ENCODE measurements at regions not wholly inside any gene's neighbourhood (a gene's known extent, or its start where the extent isn't known, plus 50 kb on each side); places are given as distances from the start of the nearest gene placed in this dataset.
"Not testable (repeated sequence)": the region's sequence is repeated elsewhere in the genome, so short reads cannot be mapped to it uniquely, and the experiment has no call there.

GRCh38 chr2:4980995-4981394, 711.2 kb upstream of the SOX11 start:
- Histone ChIP-seq H3K4me3 (ENCODE audit: severe bottlenecking) (no peak overlapping the region), H3K36me3 (ENCODE audit: low read depth) (no peaks in the 10 kb centered on the region), H3K9me3 (ENCODE audit: severe bottlenecking) (no peaks in the 10 kb centered on the region), H3K27ac (ENCODE audit: poor library complexity, severe bottlenecking) (no peak overlapping the region), H3K27me3 (ENCODE audit: insufficient read depth, poor library complexity, severe bottlenecking) (no peaks in the 10 kb centered on the region), H3K4me1 (ENCODE audit: insufficient read depth, poor library complexity, severe bottlenecking) (no peaks in the 10 kb centered on the region)
- TF ChIP-seq, protein P1, sequence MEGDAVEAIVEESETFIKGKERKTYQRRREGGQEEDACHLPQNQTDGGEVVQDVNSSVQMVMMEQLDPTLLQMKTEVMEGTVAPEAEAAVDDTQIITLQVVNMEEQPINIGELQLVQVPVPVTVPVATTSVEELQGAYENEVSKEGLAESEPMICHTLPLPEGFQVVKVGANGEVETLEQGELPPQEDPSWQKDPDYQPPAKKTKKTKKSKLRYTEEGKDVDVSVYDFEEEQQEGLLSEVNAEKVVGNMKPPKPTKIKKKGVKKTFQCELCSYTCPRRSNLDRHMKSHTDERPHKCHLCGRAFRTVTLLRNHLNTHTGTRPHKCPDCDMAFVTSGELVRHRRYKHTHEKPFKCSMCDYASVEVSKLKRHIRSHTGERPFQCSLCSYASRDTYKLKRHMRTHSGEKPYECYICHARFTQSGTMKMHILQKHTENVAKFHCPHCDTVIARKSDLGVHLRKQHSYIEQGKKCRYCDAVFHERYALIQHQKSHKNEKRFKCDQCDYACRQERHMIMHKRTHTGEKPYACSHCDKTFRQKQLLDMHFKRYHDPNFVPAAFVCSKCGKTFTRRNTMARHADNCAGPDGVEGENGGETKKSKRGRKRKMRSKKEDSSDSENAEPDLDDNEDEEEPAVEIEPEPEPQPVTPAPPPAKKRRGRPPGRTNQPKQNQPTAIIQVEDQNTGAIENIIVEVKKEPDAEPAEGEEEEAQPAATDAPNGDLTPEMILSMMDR (IDR thresholded peaks at IDR 0.05; ENCODE audit: poor library complexity, severe bottlenecking): no peak
- no peak for DNase-seq (ENCODE audit: low spot score)
- ATAC-seq (ENCODE audit: low read depth): no peak

DNA sequence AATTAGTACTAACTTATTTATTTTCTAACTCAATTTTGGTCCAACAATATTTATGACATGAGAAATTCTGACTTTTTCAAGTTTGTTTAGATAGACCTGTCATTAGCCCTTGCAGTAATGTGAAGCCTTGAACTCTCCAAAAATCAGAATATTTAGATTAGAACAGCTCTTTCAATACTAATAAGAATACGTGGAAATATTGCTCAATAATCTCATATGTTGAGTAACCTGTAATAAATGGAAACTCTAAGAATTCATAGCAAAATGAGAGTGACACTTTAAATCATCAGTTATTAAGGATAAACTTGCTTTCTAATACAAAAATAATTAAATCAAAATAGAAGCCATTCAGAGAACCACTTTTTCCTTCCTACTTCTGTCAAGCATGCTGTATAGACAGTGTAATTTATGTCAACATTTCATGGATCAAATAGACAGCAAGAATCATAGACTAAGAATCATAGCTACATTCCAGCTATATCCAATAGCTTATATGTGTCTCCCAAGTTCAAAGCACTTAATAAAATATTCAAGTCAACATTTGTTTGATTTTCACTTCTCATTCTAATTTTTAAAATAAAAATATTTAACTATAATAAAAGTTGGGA, 710.3 kb upstream of the SOX11 start:
- H3K27me3 ChIP-seq (ENCODE audit: insufficient read depth, poor library complexity, severe bottlenecking): no peaks in the 10 kb centered on the region
- DNase-seq (ENCODE audit: low spot score) (no peak), ATAC-seq (ENCODE audit: low read depth) (no peak)
- no peak overlapping the region for H3K27ac ChIP-seq (ENCODE audit: poor library complexity, severe bottlenecking)
- no peaks in the 10 kb centered on the region for H3K36me3 ChIP-seq (ENCODE audit: low read depth)
- no peak overlapping the region for H3K4me3 ChIP-seq (ENCODE audit: severe bottlenecking)
- H3K9me3 ChIP-seq (ENCODE audit: severe bottlenecking): no peaks in the 10 kb centered on the region
- no peaks in the 10 kb centered on the region for H3K4me1 ChIP-seq (ENCODE audit: insufficient read depth, poor library complexity, severe bottlenecking)
- TF ChIP-seq, protein P1 (IDR thresholded peaks at IDR 0.05; ENCODE audit: poor library complexity, severe bottlenecking): no peak

- not testable (repeated sequence) for H3K4me1 ChIP-seq (ENCODE audit: insufficient read depth, poor library complexity, severe bottlenecking); H3K4me3 ChIP-seq (ENCODE audit: severe bottlenecking); H3K27me3 ChIP-seq (ENCODE audit: insufficient read depth, poor library complexity, severe bottlenecking); DNase-seq (ENCODE audit: low spot score); H3K36me3 ChIP-seq (ENCODE audit: low read depth); ATAC-seq (ENCODE audit: low read depth); H3K9me3 ChIP-seq (ENCODE audit: severe bottlenecking); H3K27ac ChIP-seq (ENCODE audit: poor library complexity, severe bottlenecking)
Observed at GRCh38 chr2:4988444-4988843, 703.7 kb upstream of the SOX11 start.

- H3K27me3 ChIP-seq (ENCODE audit: insufficient read depth, poor library complexity, severe bottlenecking): no peaks in the 10 kb centered on the region
- ATAC-seq (ENCODE audit: low read depth) (peak; percentile 50; the same call in 1 of the 3 replicates), DNase-seq (ENCODE audit: low spot score) (no peak)
- H3K36me3 ChIP-seq (ENCODE audit: low read depth): no peaks in the 10 kb centered on the region
- no peaks in the 10 kb centered on the region for H3K9me3 ChIP-seq (ENCODE audit: severe bottlenecking)
- no peak overlapping the region for H3K4me3 ChIP-seq (ENCODE audit: severe bottlenecking)
- TF ChIP-seq, protein P1 (IDR thresholded peaks at IDR 0.05; ENCODE audit: poor library complexity, severe bottlenecking): peak; percentile 44
- no peak overlapping the region for H3K27ac ChIP-seq (ENCODE audit: poor library complexity, severe bottlenecking)
- H3K4me1 ChIP-seq (ENCODE audit: insufficient read depth, poor library complexity, severe bottlenecking): no peaks in the 10 kb centered on the region
Observed at GRCh38 chr2:4992226-4992625, 700.0 kb upstream of the SOX11 start.

DNA sequence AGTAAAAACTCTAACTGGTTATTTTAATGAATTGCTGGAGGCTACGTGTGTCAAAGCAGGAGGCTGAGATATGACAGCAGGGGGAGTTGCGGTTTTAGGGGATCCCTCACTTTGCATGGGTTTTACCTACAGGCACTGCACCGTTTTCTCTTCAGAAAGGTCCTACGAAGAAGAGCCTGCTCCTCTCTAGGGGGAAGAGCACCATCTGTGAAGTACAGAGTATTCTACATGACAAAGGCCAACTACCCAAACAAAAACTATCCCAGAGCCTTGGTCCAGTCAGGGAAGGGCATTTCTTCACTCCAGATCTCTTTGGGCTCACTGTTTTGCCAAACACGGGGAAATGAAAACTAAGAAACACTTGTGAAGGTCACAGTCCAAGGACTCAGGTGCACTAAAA, 696.7 kb upstream of the SOX11 start:
- Histone ChIP-seq H3K9me3 (ENCODE audit: severe bottlenecking) (no peaks in the 10 kb centered on the region), H3K4me3 (ENCODE audit: severe bottlenecking) (no peak overlapping the region), H3K36me3 (ENCODE audit: low read depth) (no peaks in the 10 kb centered on the region), H3K27ac (ENCODE audit: poor library complexity, severe bottlenecking) (no peak overlapping the region), H3K4me1 (ENCODE audit: insufficient read depth, poor library complexity, severe bottlenecking) (no peaks in the 10 kb centered on the region), H3K27me3 (ENCODE audit: insufficient read depth, poor library complexity, severe bottlenecking) (no peaks in the 10 kb centered on the region)
- DNase-seq (ENCODE audit: low spot score): no peak
- TF ChIP-seq, protein P1 (IDR thresholded peaks at IDR 0.05; ENCODE audit: poor library complexity, severe bottlenecking): no peak
- no peak for ATAC-seq (ENCODE audit: low read depth)
